COLO829 (cell line): ENCODE measurements at regions not wholly inside any gene's neighbourhood (a gene's known extent, or its start where the extent isn't known, plus 50 kb on each side); places are given as distances from the start of the nearest gene placed in this dataset.
"Not testable (repeated sequence)": the region's sequence is repeated elsewhere in the genome, so short reads cannot be mapped to it uniquely, and the experiment has no call there.

Experiments
- DNase-seq: peaks from one replicate; pipeline ENCODE4 v3.0.0; 2012; ENCODE audit warnings: low spot score

- DNase-seq: no peak
Observed at GRCh38 chr5:91487420-91487819, 104.3 kb upstream of the ARRDC3 start.

GRCh38 chr5:91486638-91487037 is 103.5 kb upstream of the ARRDC3 start:
- no peak for DNase-seq

- DNase-seq: no peak
Observed at GRCh38 chr5:91484662-91485061, 101.5 kb upstream of the ARRDC3 start.

- DNase-seq: not testable (repeated sequence)
Observed at GRCh38 chr5:91479376-91479775, 96.3 kb upstream of the ARRDC3 start.

GRCh38 chr5:91478096-91478495 is 95.0 kb upstream of the ARRDC3 start:
- DNase-seq: no peak

GRCh38 chr5:91477408-91477807 is 94.3 kb upstream of the ARRDC3 start:
- no peak for DNase-seq

GRCh38 chr5:91474201-91474600 is 91.1 kb upstream of the ARRDC3 start:
- no peak for DNase-seq

- DNase-seq: no peak
Observed at GRCh38 chr5:91472631-91473030, 89.5 kb upstream of the ARRDC3 start.

- peak; percentile 4 for DNase-seq
Observed at GRCh38 chr5:91469517-91470165, 86.5 kb upstream of the ARRDC3 start.

- DNase-seq: peak; percentile 56
Observed at GRCh38 chr5:91468651-91469422, 85.7 kb upstream of the ARRDC3 start.

- no peak for DNase-seq
Observed at GRCh38 chr5:91464886-91465646, 81.9 kb upstream of the ARRDC3 start.

GRCh38 chr5:91457681-91458058 is 74.6 kb upstream of the ARRDC3 start:
- DNase-seq: no peak

GRCh38 chr5:91456928-91457680 is 74.0 kb upstream of the ARRDC3 start:
- no peak for DNase-seq

GRCh38 chr5:91449083-91449482 is 66.0 kb upstream of the ARRDC3 start:
- no peak for DNase-seq

- DNase-seq: not testable (repeated sequence)
Observed at GRCh38 chr5:91448079-91448478, 65.0 kb upstream of the ARRDC3 start.

- not testable (repeated sequence) for DNase-seq
Observed at GRCh38 chr5:91446880-91447279, 63.8 kb upstream of the ARRDC3 start.

GRCh38 chr5:91443761-91444467 is 60.8 kb upstream of the ARRDC3 start:
- DNase-seq: peak; percentile 26

- no peak for DNase-seq
Observed at GRCh38 chr5:91443023-91443422, 59.9 kb upstream of the ARRDC3 start.

- DNase-seq: no peak
Observed at GRCh38 chr5:91441082-91441481, 58.0 kb upstream of the ARRDC3 start.

- DNase-seq: no peak
Observed at GRCh38 chr5:91438871-91439270, 55.8 kb upstream of the ARRDC3 start.

- no peak for DNase-seq
Observed at GRCh38 chr5:91436241-91436640, 53.1 kb upstream of the ARRDC3 start.

GRCh38 chr5:91434348-91434747 is 51.2 kb upstream of the ARRDC3 start:
- no peak for DNase-seq
